Bronchial epithelial cell (primary cell): ENCODE measurements at regions not wholly inside any gene's neighbourhood (a gene's known extent, or its start where the extent isn't known, plus 50 kb on each side); places are given as distances from the start of the nearest gene placed in this dataset.

Experiments used
- DNase-seq: peaks from one replicate; pipeline ENCODE4 v3.0.0-alpha.2; 2010; ENCODE audit warnings: low read depth
- FAIRE-seq: peaks from 2 replicates; lab custom pipeline; 2011; peaks lifted over from hg19 to GRCh38; lab: Jason Lieb, UNC
- H3K27me3 ChIP-seq: 2 replicates; pipeline ENCODE4 v1.5.1; 2011; ENCODE audit warnings: low read length; ENCODE audit not compliant: control insufficient read depth, insufficient read depth
- H3K36me3 ChIP-seq: 2 replicates; pipeline ENCODE4 v1.5.1; 2011; ENCODE audit warnings: low read length; ENCODE audit not compliant: control insufficient read depth, insufficient read depth
- H3K4me3 ChIP-seq: 2 replicates; pipeline ENCODE4 v1.5.1; 2011; ENCODE audit warnings: mild to moderate bottlenecking, low read depth, low read length, control low read depth
- TF ChIP-seq, protein P1 (sequence below): IDR thresholded peaks from 2 replicates; pipeline ENCODE4 v1.5.1; 2011; ENCODE audit warnings: mild to moderate bottlenecking, moderate library complexity, low read length, control low read depth, inconsistent platforms; ENCODE audit not compliant: insufficient read depth, severe bottlenecking

DNA sequence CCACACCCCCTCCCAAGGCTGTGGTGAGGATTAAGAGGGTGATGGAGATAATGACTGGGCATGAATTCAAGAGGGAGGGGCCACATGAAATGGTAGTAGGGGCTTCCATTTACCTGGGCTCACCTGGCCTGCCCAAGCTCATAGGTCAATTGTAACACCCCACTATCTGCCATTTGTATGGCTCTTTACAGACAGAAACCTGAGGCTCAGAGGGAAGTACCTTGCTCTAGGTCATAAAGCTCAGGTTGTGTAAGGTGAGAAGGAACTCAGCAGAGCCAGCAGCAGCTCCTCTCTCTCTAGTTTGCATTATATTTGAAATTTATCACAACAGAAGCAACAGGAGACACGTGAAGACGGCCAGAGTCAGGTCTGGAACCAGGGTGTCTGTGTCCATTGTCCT, 133.4 kb upstream of the ALDH1B1 start:
- Histone ChIP-seq H3K4me3 (no peak overlapping the region), H3K36me3 (no peaks in the 10 kb centered on the region), H3K27me3 (peaks cover 2% of the 10 kb centered on the region)
- TF ChIP-seq, protein P1, sequence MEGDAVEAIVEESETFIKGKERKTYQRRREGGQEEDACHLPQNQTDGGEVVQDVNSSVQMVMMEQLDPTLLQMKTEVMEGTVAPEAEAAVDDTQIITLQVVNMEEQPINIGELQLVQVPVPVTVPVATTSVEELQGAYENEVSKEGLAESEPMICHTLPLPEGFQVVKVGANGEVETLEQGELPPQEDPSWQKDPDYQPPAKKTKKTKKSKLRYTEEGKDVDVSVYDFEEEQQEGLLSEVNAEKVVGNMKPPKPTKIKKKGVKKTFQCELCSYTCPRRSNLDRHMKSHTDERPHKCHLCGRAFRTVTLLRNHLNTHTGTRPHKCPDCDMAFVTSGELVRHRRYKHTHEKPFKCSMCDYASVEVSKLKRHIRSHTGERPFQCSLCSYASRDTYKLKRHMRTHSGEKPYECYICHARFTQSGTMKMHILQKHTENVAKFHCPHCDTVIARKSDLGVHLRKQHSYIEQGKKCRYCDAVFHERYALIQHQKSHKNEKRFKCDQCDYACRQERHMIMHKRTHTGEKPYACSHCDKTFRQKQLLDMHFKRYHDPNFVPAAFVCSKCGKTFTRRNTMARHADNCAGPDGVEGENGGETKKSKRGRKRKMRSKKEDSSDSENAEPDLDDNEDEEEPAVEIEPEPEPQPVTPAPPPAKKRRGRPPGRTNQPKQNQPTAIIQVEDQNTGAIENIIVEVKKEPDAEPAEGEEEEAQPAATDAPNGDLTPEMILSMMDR, result no peak
- FAIRE-seq (no peak), DNase-seq (no peak)

DNA sequence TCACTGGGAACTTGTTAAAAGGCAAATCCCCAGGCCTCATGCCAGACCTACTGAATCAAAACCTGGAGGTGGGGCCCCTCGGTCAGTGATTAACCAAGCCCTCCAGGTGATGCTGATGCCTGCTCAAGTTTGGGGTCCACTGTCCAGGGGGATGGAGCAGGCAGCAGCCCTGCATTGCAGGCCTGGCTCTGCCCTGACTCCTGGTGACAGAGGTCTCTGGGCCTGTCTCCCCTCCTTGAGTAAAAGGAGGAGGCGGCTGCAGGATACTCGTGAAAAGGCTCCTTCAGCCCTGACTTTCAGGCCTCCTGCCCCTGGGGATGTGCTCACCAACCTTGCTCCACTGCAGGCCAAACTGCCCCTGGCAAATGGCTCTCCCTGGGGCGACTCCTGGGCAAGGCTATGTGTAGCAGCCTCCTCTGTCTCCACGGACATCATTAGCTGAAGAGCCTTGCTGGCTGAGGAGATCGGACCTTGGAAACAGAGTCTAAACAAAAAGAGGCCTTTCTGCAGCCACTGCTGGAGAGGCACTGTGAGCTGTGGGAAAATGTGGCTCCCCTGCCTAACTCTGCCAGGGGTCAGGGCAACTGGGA, 134.8 kb upstream of the ALDH1B1 start:
- DNase-seq, result no peak
- no peak for FAIRE-seq
- TF ChIP-seq, protein P1, result no peak
- Histone ChIP-seq H3K36me3 (no peaks in the 10 kb centered on the region), H3K27me3 (peaks cover 2% of the 10 kb centered on the region), H3K4me3 (no peak overlapping the region)

DNA sequence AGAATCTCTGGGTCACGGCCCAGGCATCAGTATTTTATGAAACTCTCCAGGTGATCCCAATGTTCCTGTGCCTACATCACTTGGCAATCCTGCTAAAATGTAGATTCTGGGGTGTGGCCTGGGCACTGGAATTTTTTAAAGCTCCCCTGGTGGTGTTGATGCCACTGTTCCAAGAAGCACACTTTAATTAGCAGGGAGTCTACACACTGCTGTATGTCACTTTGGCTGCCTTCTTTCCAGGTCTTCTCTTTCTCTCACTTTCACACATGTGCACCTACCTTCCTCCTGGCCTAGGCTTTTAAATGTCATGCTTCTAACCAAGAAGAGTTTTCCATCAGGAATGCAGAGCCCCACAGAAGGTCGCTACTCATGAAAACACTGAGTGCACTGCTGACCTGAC, 136.0 kb upstream of the ALDH1B1 start:
- DNase-seq (no peak), FAIRE-seq (no peak)
- Histone ChIP-seq H3K36me3 (no peaks in the 10 kb centered on the region), H3K27me3 (peaks cover 2% of the 10 kb centered on the region), H3K4me3 (no peak overlapping the region)
- TF ChIP-seq, protein P1, result no peak

DNA sequence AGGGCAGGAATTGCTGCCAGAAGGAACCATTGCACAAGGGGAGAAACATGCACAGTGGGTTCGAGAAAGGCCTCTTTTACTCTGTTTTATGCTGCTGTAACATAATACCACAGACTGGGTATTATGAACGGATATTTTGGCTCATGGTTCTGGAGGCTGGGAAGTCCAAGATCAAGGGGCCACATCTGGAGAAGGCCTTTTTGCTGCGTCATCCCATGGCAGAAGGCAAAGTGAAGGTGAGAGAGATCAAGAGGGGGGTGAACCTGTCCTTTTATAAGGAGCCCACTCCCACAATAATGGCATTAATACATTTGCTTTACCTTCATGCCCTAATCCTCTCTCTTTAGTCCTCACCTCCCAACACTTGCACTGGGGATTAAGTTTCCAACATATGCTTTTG, 136.9 kb upstream of the ALDH1B1 start:
- Histone ChIP-seq H3K36me3 (no peaks in the 10 kb centered on the region), H3K4me3 (no peak overlapping the region), H3K27me3 (peaks cover 2% of the 10 kb centered on the region)
- DNase-seq (no peak), FAIRE-seq (no peak)
- TF ChIP-seq, protein P1, result no peak

DNA sequence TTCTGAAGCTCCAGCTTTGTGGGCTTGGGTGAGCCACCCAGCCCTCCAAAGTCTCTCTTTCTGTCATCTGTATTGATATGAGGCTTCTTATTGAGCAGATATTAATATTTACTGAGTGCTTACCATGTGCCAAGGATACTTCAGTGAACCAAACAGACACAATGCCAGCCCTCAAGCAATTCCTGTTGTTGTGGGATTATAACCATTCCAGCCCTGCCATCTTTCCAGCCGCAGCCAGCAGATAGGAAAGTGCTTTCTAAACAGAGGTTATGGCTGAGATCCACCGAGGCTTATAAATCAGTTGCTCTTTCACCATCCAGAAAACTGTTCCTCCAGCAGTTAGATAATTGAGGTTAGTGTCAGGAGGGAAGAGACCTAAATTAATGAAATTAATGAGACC, 137.7 kb upstream of the ALDH1B1 start:
- Histone ChIP-seq H3K27me3 (peaks cover 2% of the 10 kb centered on the region), H3K4me3 (no peak overlapping the region), H3K36me3 (no peaks in the 10 kb centered on the region)
- TF ChIP-seq, protein P1, result no peak
- DNase-seq (no peak), FAIRE-seq (peak; percentile 66)

DNA sequence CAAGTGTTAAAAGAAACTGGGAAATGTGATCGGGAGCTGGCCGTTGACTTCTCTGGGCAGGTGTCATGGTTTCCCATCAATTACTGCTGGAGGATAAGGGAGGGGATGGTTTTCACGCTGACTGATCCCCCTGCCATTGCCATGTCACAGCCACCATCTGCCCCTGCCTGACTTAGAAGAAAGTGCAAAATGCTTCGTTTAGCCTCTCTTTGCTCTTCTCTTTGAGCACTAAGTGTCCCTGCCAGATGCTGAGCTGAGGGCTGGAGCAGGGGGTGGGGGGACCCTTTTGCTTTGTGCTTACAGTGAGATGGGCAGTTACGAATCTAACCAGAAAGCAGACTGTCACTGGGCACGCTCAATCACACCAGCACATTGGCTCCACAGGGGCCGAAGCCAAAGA, 138.4 kb upstream of the ALDH1B1 start:
- TF ChIP-seq, protein P1, result no peak
- H3K36me3 ChIP-seq, result no peaks in the 10 kb centered on the region
- no peak for FAIRE-seq
- no peak overlapping the region for H3K4me3 ChIP-seq
- no peak for DNase-seq
- peaks cover 2% of the 10 kb centered on the region for H3K27me3 ChIP-seq
